Stomach (tissue), 4 donors: ENCODE measurements at regions not wholly inside any gene's neighbourhood (a gene's known extent, or its start where the extent isn't known, plus 50 kb on each side); places are given as distances from the start of the nearest gene placed in this dataset.

Experiments
- EP300 ChIP-seq: sonication (generic); formaldehyde crosslinking; IDR thresholded peaks from one replicate; pipeline ENCODE4 v1.6.1; 2017; ENCODE audit warnings: antibody characterized with exemption
- POLR2A ChIP-seq, 4 donors: fragments of 450-650 bp; IDR thresholded peaks; one replicate each; pipeline ENCODE4 v1.6.1; 2016; ENCODE audit warnings: antibody characterized with exemption in 4 of 4, control low read depth in 2 of 4, mild to moderate bottlenecking in 1 of 4, moderate library complexity in 1 of 4
- POLR2AphosphoS5 ChIP-seq, 3 donors: sonication (generic); formaldehyde crosslinking; IDR thresholded peaks; one replicate each; pipeline ENCODE4 v1.6.1; 2016; ENCODE audit warnings: antibody characterized with exemption in 3 of 3
- TF ChIP-seq, protein P1 (sequence below), 7 experiments: fragments of 450-650 bp in 4 of 7; fragments of 200-600 bp in 3 of 7; sonication (generic) in 3 of 7; IDR thresholded peaks; one replicate each; pipeline ENCODE4 v1.5.1; 2016 to 2019; ENCODE audit warnings: antibody characterized with exemption in 7 of 7, control low read depth in 2 of 7, mild to moderate bottlenecking in 1 of 7

DNA sequence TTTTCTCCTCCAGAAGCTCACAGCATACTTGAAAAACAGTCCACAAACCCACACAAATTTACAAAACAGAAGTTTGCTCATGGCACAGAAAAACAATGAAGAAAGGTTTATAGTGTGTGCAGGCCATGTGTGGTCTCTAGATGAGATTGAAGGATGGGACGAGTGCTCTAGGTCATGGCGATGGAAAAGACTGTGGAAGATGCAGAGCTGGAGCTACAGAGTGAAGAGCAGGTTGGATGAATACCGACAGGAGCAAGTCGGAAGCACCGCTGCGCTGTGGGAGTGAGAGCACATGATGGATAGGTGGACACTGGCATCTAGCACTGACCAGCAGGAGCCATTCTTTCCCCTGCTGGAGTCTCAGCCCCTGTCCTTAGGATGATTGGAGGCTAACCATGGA, 534.7 kb upstream of the RAB6C start:
- TF ChIP-seq, protein P1, sequence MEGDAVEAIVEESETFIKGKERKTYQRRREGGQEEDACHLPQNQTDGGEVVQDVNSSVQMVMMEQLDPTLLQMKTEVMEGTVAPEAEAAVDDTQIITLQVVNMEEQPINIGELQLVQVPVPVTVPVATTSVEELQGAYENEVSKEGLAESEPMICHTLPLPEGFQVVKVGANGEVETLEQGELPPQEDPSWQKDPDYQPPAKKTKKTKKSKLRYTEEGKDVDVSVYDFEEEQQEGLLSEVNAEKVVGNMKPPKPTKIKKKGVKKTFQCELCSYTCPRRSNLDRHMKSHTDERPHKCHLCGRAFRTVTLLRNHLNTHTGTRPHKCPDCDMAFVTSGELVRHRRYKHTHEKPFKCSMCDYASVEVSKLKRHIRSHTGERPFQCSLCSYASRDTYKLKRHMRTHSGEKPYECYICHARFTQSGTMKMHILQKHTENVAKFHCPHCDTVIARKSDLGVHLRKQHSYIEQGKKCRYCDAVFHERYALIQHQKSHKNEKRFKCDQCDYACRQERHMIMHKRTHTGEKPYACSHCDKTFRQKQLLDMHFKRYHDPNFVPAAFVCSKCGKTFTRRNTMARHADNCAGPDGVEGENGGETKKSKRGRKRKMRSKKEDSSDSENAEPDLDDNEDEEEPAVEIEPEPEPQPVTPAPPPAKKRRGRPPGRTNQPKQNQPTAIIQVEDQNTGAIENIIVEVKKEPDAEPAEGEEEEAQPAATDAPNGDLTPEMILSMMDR (IDR thresholded peaks at IDR 0.05), result no peak
- no peak for TF ChIP-seq POLR2AphosphoS5 (IDR thresholded peaks at IDR 0.05)
- no peak for TF ChIP-seq POLR2A (IDR thresholded peaks at IDR 0.05)
- TF ChIP-seq EP300, result no peak
